GM18520 (cell line): ENCODE measurements at regions not wholly inside any gene's neighbourhood (a gene's known extent, or its start where the extent isn't known, plus 50 kb on each side); places are given as distances from the start of the nearest gene placed in this dataset.
"Not testable (repeated sequence)": the region's sequence is repeated elsewhere in the genome, so short reads cannot be mapped to it uniquely, and the experiment has no call there.

Source experiments
- ATAC-seq: cut with Tn5 transposase; IDR thresholded peaks from one replicate; pipeline ENCODE4 v1.9.1; 2021; ENCODE audit not compliant: unreplicated experiment

DNA sequence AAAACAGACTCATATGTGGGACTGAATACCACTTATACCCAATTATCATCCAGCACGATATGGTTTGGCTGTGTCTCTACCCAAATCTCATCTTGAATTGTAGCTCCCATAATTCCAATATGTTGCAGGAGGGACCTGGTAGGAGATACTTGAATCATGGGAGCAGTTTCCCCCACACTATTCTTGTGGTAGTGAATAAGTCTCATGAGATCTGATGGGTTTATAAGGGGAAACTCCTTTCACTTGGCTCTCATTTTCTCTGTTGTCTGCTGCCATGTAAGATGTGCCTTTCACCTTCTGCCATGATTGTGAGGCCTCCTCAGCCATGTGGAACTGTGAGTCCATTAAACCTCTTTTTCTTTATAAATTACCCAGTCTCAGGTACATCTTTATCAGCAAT, 91.9 kb upstream of the FNDC3A start:
- not testable (repeated sequence) for ATAC-seq

DNA sequence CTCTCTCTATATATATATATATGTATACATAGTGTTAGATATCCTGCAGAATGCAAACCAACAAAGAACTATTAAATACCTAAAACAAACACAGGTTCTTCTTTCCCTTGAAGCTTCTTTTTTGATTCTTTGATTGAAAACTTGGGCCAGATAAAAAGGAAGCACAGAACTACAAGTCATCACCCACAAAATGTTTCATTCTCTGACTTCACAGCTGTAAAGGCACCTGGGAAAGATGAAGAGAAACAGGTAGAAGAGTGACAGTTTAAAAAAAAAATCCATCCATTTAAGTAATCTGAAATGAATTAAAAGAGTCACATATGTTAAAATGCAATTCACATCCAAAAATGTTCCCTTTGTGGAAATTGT, 90.7 kb upstream of the FNDC3A start:
- ATAC-seq, result no peak

DNA sequence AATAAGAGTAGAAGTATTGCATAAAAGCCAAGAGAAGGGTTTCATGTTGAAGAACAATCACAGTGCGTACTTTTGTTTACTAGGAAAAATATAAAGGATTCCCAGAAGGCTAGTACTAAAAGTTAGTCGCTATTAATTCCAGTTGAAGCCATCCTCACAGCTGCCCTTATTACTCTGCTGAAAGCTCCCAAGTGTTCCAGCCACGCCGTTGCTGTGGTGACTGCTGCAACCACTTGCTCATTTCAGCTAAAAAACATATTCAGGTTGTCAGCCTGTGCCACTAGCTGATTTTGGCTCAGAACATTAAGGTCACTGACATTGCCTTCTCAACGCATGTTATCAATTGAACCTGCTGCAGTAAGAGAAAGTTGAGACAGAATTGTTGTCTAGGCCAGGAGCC, 87.1 kb upstream of the FNDC3A start:
- no peak for ATAC-seq

DNA sequence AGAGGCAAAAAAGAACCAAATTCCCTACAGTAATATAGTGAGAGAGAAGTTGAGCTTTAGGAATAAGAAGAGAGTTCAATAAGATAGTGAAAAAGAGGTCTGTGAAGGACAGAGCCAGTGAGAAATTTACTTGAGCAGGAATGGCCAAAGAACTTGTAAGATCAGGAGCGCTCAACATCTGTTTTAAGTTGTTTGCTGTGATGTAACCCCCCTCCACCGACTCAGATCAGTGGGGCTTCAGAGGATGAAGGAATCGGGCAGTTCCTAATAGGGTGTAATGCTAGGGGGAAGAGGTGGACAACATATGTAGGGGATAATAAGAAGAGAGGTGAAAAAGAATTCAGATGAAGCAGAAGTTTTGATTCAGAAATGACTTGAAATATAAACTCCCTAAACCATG, 85.3 kb upstream of the FNDC3A start:
- no peak for ATAC-seq

DNA sequence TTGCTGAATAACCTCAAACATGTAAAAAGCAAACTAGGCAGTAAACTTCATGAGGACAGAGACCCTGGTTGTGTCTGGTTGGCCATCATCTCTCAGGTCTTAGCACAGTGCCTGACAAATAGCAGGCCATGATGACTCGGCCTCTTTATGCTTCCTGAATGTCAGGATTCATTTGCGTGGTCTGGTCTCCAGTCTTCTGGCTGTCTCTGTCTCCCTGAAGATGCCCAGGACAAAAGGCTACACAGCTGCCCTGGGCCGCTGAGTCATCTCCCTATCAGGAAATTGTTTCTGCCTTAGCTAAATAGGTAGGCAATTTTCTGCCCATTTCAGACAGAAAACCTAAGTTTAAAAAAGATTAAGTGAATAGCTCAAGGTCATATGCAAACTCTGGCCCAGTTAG, 84.1 kb upstream of the FNDC3A start:
- ATAC-seq, result no peak

DNA sequence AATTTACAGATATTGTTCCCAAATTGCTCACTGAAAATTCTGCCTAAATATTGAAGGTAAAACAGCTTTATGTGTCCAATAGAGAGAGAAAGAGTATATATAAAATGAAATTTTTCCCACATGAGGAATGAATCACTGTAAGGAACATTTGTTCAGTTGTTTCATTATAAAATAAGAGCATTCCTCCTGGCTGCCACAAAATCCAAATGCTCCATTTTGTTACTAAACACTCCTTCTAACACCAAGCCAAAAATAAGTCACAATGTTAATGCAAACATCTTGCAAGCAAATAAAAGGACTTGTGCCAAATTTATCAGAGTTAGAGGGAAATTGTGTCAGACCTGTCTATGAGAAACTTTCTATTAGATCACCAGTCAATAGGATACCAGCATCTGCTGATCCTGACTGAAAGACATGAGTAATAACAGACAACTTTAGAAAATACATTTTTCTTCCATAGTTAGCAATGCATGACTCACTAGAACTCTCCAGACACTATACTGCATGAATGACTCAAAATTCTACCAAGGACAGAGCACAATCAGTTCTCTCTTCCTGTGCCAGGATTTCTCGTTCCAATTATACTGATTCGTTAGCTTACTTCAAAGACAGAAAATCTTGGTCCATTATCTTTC, 83.5 kb upstream of the FNDC3A start:
- ATAC-seq, result peak; percentile 79

DNA sequence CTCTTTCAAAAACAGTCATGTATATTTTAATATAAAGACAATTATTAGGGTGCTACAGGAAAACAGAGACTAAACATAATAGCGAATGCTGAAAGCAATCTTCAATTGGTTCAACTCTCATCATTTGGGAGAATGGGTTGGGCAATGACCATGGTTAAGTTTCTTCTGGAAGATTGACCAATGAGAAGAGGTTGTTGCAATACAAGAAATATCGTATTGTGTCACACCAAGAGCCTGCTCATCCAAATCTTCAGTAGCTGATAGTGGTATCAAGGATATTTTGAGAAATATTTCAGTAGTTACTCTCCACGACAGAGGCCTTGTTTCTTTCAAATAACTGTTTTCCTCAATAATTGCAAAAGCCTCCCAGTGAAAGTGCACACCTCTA, 83.0 kb upstream of the FNDC3A start:
- no peak for ATAC-seq

DNA sequence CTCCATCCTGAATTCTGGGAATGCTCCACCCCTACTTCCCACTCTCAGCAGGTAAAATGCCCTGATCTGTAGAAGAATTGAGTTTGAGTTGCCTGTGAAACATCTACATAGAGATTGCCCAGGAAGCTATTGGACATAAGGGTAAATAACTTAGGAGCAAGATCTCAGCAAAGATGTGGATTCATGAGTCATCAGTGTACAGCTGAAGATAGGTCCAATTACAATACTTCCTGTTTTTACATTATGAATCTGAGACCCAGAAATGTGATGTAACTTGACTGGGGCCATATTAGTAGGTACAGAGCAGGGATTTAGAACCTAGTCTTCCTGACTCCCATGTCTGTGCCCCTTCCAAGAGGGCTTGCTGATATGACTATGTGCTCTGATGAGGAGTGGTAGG, 79.4 kb upstream of the FNDC3A start:
- no peak for ATAC-seq

DNA sequence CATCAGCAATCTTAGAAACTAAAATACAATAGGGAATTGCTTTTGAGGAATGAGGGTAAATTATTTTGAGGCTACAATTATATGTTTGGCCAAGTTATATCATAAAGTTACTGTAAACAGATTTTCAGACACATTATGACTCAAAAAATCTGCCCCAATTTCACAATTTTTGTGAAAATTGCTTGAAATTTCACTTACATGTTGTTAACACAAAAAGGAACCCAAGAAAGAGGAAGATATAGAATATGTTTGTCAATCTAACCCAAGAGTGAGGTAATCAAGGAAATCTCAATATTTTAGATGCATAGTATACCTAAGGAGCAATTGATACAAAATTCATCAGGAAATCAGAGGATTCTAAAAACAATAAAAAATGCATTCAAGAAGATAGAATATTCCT, 73.9 kb upstream of the FNDC3A start:
- no peak for ATAC-seq

DNA sequence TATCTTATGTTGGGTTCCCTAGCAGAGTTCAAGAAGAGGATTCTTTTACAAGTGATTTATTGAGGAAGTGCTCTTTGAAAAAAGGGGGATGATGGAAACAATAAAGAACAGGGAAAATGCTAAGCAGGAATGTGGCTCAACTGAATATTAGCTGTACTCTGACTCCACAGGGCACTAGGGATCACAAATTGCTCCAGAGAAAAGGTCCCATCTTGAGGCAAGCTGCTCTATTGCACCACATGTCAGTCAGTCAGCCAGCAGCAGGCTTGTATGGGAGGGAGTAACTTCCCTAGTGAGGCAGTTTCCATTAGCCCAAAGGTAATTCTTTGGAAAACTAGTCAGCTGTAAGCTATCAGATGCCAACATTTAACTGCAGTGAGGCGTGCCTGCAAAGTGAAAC, 73.3 kb upstream of the FNDC3A start:
- ATAC-seq, result no peak

DNA sequence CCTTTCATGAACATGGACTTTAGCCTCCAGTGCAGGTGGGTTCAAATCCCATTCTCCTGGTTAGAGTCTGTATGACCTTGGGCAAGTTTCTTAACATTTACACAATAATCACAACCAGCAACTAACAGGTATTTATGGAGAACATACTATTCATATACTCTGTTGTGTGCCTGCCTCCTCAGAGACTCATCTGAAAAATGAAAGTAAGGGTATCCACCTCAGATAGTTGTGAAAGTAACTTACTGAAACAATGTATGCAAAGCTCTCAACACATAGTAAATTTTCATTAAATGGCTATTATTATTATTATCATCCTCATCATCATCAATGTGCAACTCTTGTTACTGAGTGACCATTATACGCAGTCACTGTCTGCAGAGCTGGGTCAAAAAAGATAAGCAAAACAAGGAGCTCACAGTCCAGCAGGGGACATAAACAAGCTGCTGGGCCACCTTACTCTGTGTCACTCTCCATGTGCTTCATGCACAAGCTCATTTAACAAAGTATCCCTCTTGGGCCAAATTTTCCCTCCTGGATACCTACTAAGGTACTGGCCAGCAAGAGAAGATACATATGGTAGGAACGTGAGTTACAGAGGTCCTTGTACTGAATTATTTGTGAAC, 70.9 kb upstream of the FNDC3A start:
- no peak for ATAC-seq

DNA sequence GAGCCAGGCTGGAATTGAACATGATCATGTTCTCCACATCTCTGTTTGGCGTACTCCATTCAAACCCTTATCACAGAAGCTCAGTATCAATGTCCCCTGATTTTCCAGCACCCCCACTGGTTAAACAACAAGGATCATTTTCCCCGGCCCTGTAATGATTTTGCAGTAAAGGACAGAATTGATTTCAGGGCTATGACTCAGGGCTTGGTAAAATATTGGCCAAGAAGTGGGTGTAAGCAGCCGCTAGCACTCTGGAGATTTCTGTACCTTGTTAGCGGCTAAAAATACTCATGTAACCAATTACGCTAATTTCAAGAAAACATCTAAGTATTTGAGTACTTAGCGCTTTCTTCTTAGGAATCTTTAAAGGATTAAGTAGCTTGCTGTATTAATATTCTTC, 69.5 kb upstream of the FNDC3A start:
- no peak for ATAC-seq

DNA sequence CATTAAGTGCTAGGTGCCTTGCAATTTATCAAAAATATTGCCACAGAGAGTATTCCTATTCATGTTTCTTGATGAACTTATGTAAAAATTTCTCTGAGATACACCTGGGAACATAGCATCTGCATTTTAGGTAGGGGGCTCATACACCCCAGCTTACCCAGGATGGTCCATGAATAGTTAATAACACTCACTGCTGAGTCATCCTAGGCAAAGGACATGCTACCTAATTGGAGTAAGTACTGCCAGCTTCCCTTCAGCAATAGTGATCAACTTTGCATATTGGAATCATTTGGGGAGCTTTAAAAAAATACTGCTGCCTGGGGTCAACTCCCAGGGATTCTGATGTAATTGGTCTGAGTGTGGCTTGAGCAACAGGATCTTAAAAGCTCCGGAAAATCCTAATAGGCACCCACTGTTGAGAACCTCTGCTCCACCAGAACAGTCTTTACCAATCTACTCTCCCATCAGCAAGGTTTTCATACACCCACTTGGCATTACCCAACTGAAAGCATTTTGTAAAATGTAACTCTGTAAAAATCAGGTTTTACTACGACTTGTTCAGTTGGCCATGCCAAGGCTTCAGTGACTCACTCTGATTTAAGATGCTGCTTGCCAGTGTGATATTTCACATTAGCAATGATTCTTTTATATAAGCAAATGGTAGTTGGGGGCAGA, 67.2 kb upstream of the FNDC3A start:
- ATAC-seq, result no peak

DNA sequence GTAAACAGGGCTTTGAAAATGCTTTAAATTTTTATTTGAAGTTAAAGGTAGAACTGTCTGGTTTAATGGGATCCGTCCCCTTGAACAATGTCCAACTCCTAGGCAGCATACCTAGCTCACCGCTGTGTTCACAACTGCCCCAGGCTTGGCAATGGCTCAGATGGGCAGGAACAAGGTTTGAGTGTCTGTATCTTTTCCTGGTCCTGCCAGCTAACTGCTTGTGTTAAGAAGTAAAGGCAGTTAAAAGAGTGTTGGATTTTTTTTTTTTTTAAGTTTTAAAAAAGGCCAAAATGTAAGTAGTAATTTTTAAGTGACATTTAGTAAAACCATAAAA, 66.7 kb upstream of the FNDC3A start:
- no peak for ATAC-seq

DNA sequence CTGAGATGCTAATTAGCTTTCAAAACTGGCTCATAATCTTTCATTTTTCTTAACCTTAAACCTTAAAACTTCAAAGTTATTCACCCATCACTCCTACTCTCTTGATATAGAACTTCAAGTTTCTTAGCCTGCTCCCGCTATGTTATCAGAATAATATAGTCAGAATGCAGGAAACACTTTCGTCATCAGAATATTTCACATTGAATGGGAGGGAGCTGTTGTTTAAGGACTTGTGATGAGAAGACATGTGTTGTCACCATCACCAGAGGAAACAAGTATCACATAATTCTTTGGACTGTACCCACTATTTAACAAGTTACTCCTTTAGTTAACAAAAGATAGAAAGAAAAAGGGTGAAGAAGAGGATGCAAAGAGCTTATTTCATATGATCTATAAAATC, 65.0 kb upstream of the FNDC3A start:
- no peak for ATAC-seq

DNA sequence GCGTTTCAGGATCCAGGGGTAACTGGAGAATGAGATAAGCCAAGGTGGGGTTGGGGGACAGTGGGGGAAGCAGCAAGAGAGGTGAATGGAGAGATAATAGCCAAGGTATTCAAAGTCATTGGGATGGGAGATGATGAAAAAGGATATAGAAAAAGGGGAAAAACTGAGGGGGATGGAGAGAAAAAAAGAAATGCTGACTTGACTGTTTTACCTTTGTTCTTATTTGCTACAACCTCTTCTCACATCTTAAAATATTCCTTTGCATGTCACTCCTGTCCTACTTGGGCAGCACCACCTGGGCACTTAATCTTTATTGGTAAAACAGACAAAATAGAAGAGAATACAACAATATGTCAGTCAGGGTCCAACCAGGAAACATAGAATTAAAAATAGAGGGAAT, 56.0 kb upstream of the FNDC3A start:
- ATAC-seq, result no peak

DNA sequence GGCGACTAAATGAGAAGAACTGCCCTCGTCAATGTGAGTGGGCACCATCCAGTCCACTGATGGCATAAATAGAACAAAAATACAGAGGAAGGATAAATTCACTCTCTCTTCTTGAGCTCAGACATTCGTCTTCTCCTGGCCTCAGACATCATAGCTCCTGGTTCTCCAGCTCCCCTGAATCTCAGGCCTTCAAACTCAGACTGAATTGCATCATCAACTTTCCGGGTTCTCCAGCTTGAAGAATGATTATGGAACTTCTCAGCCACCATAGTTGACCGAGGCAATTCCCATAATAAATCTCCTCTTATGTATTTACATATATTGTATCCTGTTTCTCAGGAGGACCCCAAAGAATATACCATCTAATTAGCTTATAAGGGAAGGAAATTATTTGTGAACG, 55.0 kb upstream of the FNDC3A start:
- no peak for ATAC-seq

DNA sequence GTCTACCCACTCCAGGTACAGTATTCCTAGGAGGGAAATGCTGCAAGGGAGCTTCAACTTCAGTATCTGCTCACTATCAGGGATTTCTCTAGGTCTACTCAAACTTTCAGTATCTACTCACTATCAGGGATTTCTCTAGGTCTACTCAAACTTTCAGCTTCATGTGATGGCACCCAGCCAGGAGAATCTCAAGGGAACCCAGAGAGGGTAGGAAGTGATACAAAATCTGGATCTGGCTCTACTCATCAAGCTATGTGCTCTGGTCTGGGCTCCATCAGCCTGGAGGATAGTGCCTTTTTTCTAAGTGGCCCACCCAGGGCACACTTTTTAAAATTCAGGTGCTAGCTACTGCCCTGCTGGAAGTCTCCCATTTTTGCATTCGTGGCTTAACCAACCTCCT, 52.3 kb upstream of the FNDC3A start:
- ATAC-seq, result no peak

DNA sequence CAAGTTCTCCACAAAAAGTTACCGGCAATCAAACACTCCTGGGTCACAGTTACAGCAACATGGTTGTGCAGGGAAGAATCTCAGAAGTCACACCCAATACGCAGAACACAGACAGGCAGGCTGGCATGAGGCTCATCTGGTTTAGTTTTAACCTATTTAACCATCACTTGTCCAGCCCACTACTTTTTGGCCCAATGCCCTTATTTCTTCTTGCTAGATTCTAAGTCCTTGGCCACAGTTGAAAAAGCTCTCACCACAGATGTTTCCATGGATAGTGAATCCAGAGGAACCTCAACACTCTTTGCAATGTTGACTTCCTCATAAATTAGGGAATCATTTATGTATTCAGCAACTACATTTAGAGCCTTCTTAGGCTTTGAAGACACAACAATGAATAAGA, 50.7 kb upstream of the FNDC3A start:
- ATAC-seq, result no peak
